Neuronal stem cell (in vitro differentiated cells): ENCODE measurements at regions not wholly inside any gene's neighbourhood (a gene's known extent, or its start where the extent isn't known, plus 50 kb on each side); places are given as distances from the start of the nearest gene placed in this dataset.

Experiments
- DNase-seq: peaks from one replicate; pipeline ENCODE4 v3.0.0-alpha.2; 2013; ENCODE audit warnings: low spot score
- H2AFZ ChIP-seq: one replicate; pipeline ENCODE4 v1.6.1; 2013; ENCODE audit warnings: mild to moderate bottlenecking, low read length, inconsistent platforms
- H2AK5ac ChIP-seq: 2 replicates; pipeline ENCODE4 v1.6.1; 2013; ENCODE audit warnings: low read depth, mild to moderate bottlenecking, inconsistent platforms, low read length, moderate library complexity, mixed read lengths
- H2BK120ac ChIP-seq: 2 replicates; pipeline ENCODE4 v1.6.1; 2013; ENCODE audit warnings: low read depth, mild to moderate bottlenecking, inconsistent platforms, low read length, moderate library complexity, mixed read lengths
- H2BK12ac ChIP-seq: one replicate; pipeline ENCODE4 v1.6.1; 2013; ENCODE audit warnings: low read length, inconsistent platforms
- H2BK15ac ChIP-seq: 2 replicates; pipeline ENCODE4 v1.6.1; 2013; ENCODE audit warnings: mild to moderate bottlenecking, low read length, inconsistent platforms, mixed read lengths
- H2BK5ac ChIP-seq: one replicate; pipeline ENCODE4 v1.6.1; 2013; ENCODE audit warnings: inconsistent platforms, mild to moderate bottlenecking, low read length, moderate library complexity
- H3K14ac ChIP-seq: one replicate; pipeline ENCODE4 v1.6.1; 2013; ENCODE audit warnings: low read length, inconsistent platforms
- H3K18ac ChIP-seq: 2 replicates; pipeline ENCODE4 v1.6.1; 2013; ENCODE audit warnings: low read length, inconsistent platforms
- H3K23ac ChIP-seq: 2 replicates; pipeline ENCODE4 v1.6.1; 2013; ENCODE audit warnings: low read depth, mild to moderate bottlenecking, mixed read lengths, low read length, inconsistent platforms; ENCODE audit not compliant: poor library complexity
- H3K27ac ChIP-seq: replicated peaks from 3 replicates; pipeline ENCODE4 v1.5.1; 2013; ENCODE audit warnings: low read length, inconsistent platforms
- H3K27me3 ChIP-seq, 3 experiments: 2 replicates each; pipeline ENCODE4 v1.6.1; 2013; ENCODE audit warnings: low read length in 3 of 3, mild to moderate bottlenecking in 2 of 3, inconsistent platforms in 1 of 3, low read depth in 1 of 3, mixed read lengths in 1 of 3, moderate library complexity in 1 of 3; ENCODE audit not compliant: control insufficient read depth in 3 of 3, insufficient read depth in 3 of 3
- H3K36me3 ChIP-seq, 2 donors: replicated peaks in 1 of 2; 2 replicates each; pipeline ENCODE4 v1.6.1; 2013; ENCODE audit warnings: low read length in 2 of 2; ENCODE audit not compliant: control insufficient read depth in 2 of 2, insufficient read depth in 2 of 2
- H3K4ac ChIP-seq: 2 replicates; pipeline ENCODE4 v1.6.1; 2013; ENCODE audit warnings: inconsistent platforms, mild to moderate bottlenecking, low read length, moderate library complexity
- H3K4me1 ChIP-seq, 2 donors: 1 replicate in 1 of 2; 2 replicates in 1 of 2; pipeline ENCODE4 v1.6.1; 2013; ENCODE audit warnings: low read length in 2 of 2, low read depth in 1 of 2; ENCODE audit not compliant: control insufficient read depth in 2 of 2, insufficient read depth in 1 of 2
- H3K4me2 ChIP-seq: one replicate; pipeline ENCODE4 v1.6.1; 2013; ENCODE audit warnings: mild to moderate bottlenecking, low read length, inconsistent platforms; ENCODE audit not compliant: insufficient read depth, poor library complexity, severe bottlenecking
- H3K4me3 ChIP-seq, 2 donors: 2 replicates each; pipeline ENCODE4 v1.5.1; 2013; ENCODE audit warnings: low read length in 2 of 2, mild to moderate bottlenecking in 2 of 2, inconsistent platforms in 1 of 2, moderate library complexity in 1 of 2
- H3K79me1 ChIP-seq: one replicate; pipeline ENCODE4 v1.6.1; 2013; ENCODE audit warnings: low read depth, mild to moderate bottlenecking, inconsistent platforms, low read length, moderate library complexity
- H3K9ac ChIP-seq: one replicate; pipeline ENCODE4 v1.6.1; 2013; ENCODE audit warnings: mild to moderate bottlenecking, low read depth, low read length, inconsistent platforms; ENCODE audit not compliant: poor library complexity
- H3K9me3 ChIP-seq, 2 donors: replicated peaks in 1 of 2; 2 replicates each; pipeline versions ENCODE3 to v1.6.1; 2013; ENCODE audit warnings: low read length in 2 of 2, mild to moderate bottlenecking in 2 of 2, inconsistent platforms in 1 of 2, low read depth in 1 of 2, mixed read lengths in 1 of 2, moderate library complexity in 1 of 2; ENCODE audit not compliant: control insufficient read depth in 2 of 2, insufficient read depth in 1 of 2
- H4K8ac ChIP-seq: one replicate; pipeline ENCODE4 v1.6.1; 2013; ENCODE audit warnings: low read depth, mild to moderate bottlenecking, inconsistent platforms, low read length, moderate library complexity
- H4K91ac ChIP-seq: one replicate; pipeline ENCODE4 v1.6.1; 2013; ENCODE audit warnings: low read length, low read depth, mild to moderate bottlenecking, inconsistent platforms; ENCODE audit not compliant: poor library complexity
- WGBS, 2 donors: extraction: QIAGEN DNeasy Blood & Tissue Kit; methylation state at CpG; one replicate each; pipeline ENCODE4 v1.1.7; 2013; ENCODE audit warnings: missing lambda C conversion rate in 2 of 2, mixed read lengths in 1 of 2; ENCODE audit not compliant: insufficient read length in 2 of 2, insufficient replicate concordance in 1 of 2; ENCODE audit errors: extremely low coverage in 2 of 2; 5-methylcytosine and 5-hydroxymethylcytosine counted together

DNA sequence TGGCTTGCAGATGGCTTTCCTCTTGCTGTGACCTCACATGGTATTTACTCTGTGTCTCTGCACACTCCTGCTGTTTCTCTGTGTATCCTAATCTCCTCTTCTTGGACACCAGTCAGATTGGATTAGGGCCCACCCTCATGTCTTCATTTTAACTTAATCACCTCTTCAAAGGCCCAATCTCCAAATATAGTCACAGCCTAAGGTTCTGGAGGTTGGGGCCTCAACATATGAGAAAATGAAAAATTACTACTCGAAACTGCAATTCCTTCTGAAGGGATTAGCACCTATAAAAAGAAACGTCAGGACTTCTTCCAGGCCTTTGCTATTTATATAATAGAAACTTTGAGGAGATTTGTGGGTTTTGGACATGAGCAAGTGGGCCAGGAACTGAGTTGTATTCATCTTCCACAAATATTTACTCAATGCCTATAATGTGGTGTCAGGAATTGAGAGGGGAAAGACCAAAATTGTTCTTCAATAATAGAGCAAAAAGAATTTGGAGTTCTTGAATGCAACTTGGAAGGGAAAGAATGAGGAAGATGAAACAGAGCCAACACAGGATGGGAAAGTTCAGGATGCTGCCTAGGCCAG lies 270.0 kb upstream of the FN1 start:
- Histone ChIP-seq H3K79me1 (no peaks in the 10 kb centered on the region), H3K4me1 (peaks cover 0 to 3% of the 10 kb centered on the region in 2 donors), H2AFZ (no peak overlapping the region), H2BK120ac (no peak overlapping the region), H4K8ac (no peak overlapping the region), H3K4ac (no peak overlapping the region), H3K9me3 (no peaks in the 10 kb centered on the region), H3K36me3 (no peaks in the 10 kb centered on the region), H2BK5ac (no peak overlapping the region), H3K4me3 (no peak overlapping the region), H3K14ac (no peak overlapping the region), H3K9ac (no peak overlapping the region), H3K23ac (no peak overlapping the region), H3K18ac (no peak overlapping the region), H4K91ac (no peak overlapping the region), H2BK12ac (no peak overlapping the region), H3K27me3 (no peaks in the 10 kb centered on the region), H3K4me2 (no peak overlapping the region), H2AK5ac (no peak overlapping the region), H2BK15ac (no peak overlapping the region), H3K27ac (no peak overlapping the region)
- WGBS, 2 donors = no CpG with 5 or more reads among the region's 2 CpGs
- DNase-seq = no peak

DNA sequence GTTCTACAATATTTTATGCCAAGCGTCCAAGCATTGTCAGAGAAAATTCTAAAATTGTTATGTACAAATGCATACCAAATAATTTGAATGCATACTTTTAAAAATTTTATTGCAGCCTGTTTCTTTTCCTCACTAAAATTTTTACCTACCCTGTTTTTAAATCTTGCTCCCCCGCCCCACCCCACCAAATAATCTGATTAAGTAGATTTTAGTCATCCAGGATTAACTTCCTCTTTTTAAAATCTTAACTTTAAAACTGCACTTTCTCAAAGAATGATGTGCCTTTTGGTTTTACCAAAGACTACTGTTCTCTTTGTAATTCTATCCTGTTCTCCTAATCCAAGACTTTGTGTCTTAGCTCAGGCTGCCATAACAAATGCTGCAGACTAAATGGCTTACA lies 269.4 kb upstream of the FN1 start:
- no peak overlapping the region for H3K4me3 ChIP-seq
- no peak overlapping the region for H2AFZ ChIP-seq
- H4K8ac ChIP-seq = no peak overlapping the region
- WGBS, 2 donors = no CpG with 5 or more reads among the region's 2 CpGs
- H3K9me3 ChIP-seq = no peaks in the 10 kb centered on the region
- no peak for DNase-seq
- H2AK5ac ChIP-seq = no peak overlapping the region
- H3K23ac ChIP-seq = no peak overlapping the region
- no peak overlapping the region for H3K14ac ChIP-seq
- H3K27me3 ChIP-seq = no peaks in the 10 kb centered on the region
- no peak overlapping the region for H2BK15ac ChIP-seq
- no peak overlapping the region for H2BK12ac ChIP-seq
- no peaks in the 10 kb centered on the region for H3K79me1 ChIP-seq
- no peak overlapping the region for H2BK120ac ChIP-seq
- no peak overlapping the region for H3K9ac ChIP-seq
- H3K4me2 ChIP-seq = no peak overlapping the region
- H4K91ac ChIP-seq = no peak overlapping the region
- no peaks in the 10 kb centered on the region for H3K36me3 ChIP-seq
- no peak overlapping the region for H3K18ac ChIP-seq
- no peak overlapping the region for H3K4ac ChIP-seq
- no peak overlapping the region for H2BK5ac ChIP-seq
- peaks cover 0 to 3% of the 10 kb centered on the region in 2 donors for H3K4me1 ChIP-seq
- no peak overlapping the region for H3K27ac ChIP-seq

DNA sequence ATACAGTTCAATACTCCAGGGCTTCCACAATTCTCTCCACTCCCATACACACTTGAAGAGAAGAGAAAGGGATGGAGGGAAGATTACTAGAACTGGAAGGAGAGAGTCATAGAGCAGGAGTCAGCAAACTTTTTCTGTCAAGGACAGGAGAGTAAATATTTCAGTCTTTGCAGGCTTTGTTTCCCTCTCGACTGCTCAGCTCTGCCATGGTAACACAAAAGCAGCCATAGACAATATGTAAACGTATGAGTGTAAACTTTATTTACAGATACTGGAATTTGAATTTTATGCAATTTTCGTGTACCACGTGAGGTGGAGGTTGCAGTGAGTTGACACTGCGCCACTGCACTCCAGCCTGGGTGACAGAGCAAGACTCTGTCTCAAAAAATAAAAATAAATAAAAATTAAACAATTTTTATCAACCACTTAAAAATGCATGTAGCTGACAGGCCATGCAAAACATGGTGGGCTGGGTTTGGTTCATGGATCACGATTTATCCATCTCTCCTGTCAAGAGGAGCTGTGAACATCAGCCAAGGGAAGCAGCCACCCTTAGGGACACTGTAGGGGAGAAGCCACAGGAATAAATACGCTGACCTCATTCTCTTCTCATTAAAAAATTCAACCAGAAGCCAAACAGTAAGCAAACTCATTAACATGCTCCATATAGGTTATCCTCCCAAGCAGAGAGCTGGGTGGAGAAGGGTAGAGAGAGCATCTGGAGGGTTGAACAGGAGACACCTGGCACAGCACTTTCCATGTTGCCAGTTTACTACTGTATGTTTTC lies 266.4 kb upstream of the FN1 start:
- H4K91ac ChIP-seq = no peak overlapping the region
- peaks cover 0 to 3% of the 10 kb centered on the region in 2 donors for H3K4me1 ChIP-seq
- DNase-seq = no peak
- no peak overlapping the region for H3K23ac ChIP-seq
- no peak overlapping the region for H2AK5ac ChIP-seq
- no peaks in the 10 kb centered on the region for H3K79me1 ChIP-seq
- H3K4me3 ChIP-seq = no peak overlapping the region
- WGBS, 2 donors = no CpG with 5 or more reads among the region's 7 CpGs
- H3K4me2 ChIP-seq = no peak overlapping the region
- H2AFZ ChIP-seq = no peak overlapping the region
- H3K27me3 ChIP-seq = no peaks in the 10 kb centered on the region
- no peak overlapping the region for H2BK15ac ChIP-seq
- no peak overlapping the region for H2BK5ac ChIP-seq
- H3K14ac ChIP-seq = no peak overlapping the region
- no peaks in the 10 kb centered on the region for H3K9me3 ChIP-seq
- H3K9ac ChIP-seq = no peak overlapping the region
- H3K27ac ChIP-seq = no peak overlapping the region
- no peak overlapping the region for H2BK12ac ChIP-seq
- no peak overlapping the region for H3K18ac ChIP-seq
- no peak overlapping the region for H4K8ac ChIP-seq
- H2BK120ac ChIP-seq = no peak overlapping the region
- no peaks in the 10 kb centered on the region for H3K36me3 ChIP-seq
- H3K4ac ChIP-seq = no peak overlapping the region

DNA sequence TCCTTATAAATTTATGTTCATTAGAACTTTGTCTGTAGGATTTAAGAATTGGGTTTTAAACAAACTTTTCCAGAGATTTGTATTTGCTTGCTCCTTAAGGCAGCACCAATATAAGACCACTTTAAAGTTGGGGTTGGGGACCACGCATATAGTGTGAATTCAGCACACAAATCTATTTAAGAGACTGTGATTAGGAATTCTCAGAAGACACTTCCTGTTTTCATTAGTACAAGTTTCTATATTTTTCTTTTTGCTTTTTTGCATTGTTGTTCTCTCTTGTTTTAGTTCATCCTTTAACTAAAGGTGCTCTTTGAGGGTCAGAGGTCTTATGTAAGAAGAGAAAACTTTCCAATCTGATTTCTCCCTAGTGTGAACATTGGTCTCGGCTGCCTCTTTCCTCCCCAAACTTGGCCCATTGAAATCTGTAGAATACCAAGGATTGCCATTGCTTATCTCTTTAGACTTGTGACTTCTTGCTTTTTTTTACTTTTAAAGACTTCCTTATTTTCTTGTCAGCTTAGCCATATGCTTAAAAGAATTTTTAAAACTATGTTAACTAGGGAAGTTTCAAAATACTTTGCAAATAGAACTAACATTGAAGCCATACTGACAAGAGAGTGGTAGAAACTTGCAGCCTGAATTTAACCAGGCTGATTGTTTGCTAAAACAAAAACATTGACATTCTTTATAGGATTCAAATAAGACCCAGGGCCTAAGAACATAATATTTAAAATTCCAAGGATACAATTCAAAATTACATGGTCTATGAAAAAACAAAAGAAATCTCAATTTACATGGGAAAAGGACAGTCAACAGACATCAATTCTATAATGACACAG lies 264.1 kb upstream of the FN1 start:
- Histone ChIP-seq H3K18ac (no peak overlapping the region), H3K23ac (no peak overlapping the region), H3K14ac (no peak overlapping the region), H4K8ac (no peak overlapping the region), H3K79me1 (no peaks in the 10 kb centered on the region), H2BK5ac (no peak overlapping the region), H2BK15ac (no peak overlapping the region), H3K9me3 (no peaks in the 10 kb centered on the region), H2BK12ac (no peak overlapping the region), H2BK120ac (no peak overlapping the region), H2AK5ac (no peak overlapping the region), H3K4me2 (no peak overlapping the region), H3K4me3 (no peak overlapping the region), H3K27me3 (no peaks in the 10 kb centered on the region), H2AFZ (no peak overlapping the region), H3K4ac (no peak overlapping the region), H3K9ac (no peak overlapping the region), H3K4me1 (no peaks in the 10 kb centered on the region), H4K91ac (no peak overlapping the region), H3K36me3 (no peaks in the 10 kb centered on the region), H3K27ac (no peak overlapping the region)
- DNase-seq = no peak
- no CpG with 5 or more reads among the region's 2 CpGs for WGBS, 2 donors
